Hepatocyte (in vitro differentiated cells): ENCODE measurements at regions not wholly inside any gene's neighbourhood (a gene's known extent, or its start where the extent isn't known, plus 50 kb on each side); places are given as distances from the start of the nearest gene placed in this dataset.
"Not testable (repeated sequence)": the region's sequence is repeated elsewhere in the genome, so short reads cannot be mapped to it uniquely, and the experiment has no call there.

ENCODE experiments used
- EZH2 ChIP-seq: fragments of 200-600 bp; sonication (generic); IDR thresholded peaks from 2 replicates; pipeline ENCODE4 v1.6.1; 2016; ENCODE audit warnings: antibody characterized with exemption, mild to moderate bottlenecking, borderline replicate concordance
- EZH2phosphoT487 ChIP-seq: fragments of 200-600 bp; sonication (generic); IDR thresholded peaks from one replicate; pipeline ENCODE4 v1.6.1; 2018; ENCODE audit warnings: antibody characterized with exemption, mild to moderate bottlenecking, low read depth, moderate library complexity; ENCODE audit not compliant: unreplicated experiment, severe bottlenecking
- TF ChIP-seq, protein P1 (sequence below): fragments of 200-600 bp; sonication (generic); IDR thresholded peaks from 2 replicates; pipeline ENCODE4 v1.5.1; 2016; ENCODE audit warnings: antibody characterized with exemption, mild to moderate bottlenecking; ENCODE audit not compliant: poor library complexity

DNA sequence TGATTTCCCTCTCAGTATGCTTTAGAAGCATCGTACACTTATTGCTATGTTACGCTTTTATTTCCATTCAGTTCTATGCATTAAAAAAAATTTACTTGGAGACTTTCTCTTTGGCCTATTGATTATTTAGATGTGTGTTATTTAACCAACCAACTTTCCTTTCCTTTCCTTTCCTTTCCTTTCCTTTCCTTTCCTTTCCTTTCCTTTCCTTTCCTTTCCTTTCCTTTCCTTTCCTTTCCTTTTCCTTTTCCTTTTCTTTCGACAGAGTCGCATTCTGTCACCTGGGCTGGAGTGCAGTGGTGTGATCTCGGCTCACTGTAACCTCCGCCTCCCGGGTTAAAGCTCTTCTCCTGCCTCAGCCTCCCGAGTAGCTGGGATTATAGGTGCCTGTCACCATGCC is 502.7 kb upstream of the LARGE1 start:
- TF ChIP-seq, protein P1, sequence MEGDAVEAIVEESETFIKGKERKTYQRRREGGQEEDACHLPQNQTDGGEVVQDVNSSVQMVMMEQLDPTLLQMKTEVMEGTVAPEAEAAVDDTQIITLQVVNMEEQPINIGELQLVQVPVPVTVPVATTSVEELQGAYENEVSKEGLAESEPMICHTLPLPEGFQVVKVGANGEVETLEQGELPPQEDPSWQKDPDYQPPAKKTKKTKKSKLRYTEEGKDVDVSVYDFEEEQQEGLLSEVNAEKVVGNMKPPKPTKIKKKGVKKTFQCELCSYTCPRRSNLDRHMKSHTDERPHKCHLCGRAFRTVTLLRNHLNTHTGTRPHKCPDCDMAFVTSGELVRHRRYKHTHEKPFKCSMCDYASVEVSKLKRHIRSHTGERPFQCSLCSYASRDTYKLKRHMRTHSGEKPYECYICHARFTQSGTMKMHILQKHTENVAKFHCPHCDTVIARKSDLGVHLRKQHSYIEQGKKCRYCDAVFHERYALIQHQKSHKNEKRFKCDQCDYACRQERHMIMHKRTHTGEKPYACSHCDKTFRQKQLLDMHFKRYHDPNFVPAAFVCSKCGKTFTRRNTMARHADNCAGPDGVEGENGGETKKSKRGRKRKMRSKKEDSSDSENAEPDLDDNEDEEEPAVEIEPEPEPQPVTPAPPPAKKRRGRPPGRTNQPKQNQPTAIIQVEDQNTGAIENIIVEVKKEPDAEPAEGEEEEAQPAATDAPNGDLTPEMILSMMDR, result not testable (repeated sequence)
- not testable (repeated sequence) for TF ChIP-seq EZH2, EZH2phosphoT487
